Stimulated activated CD8-positive, alpha-beta memory T cell treated with anti-CD3 and anti-CD28 coated beads, Interleukin-12 subunit alpha, Interleukin-12 subunit beta, amount 100 ng/mL, for 1 hour (primary cell): ENCODE measurements at regions not wholly inside any gene's neighbourhood (a gene's known extent, or its start where the extent isn't known, plus 50 kb on each side); places are given as distances from the start of the nearest gene placed in this dataset.

Experiments used
- DNase-seq: peaks from one replicate; pipeline ENCODE4 v3.0.0-alpha.2; 2020; ENCODE audit warnings: low read depth

- no peak for DNase-seq
Observed at GRCh38 chr12:124411953-124412645, 117.2 kb downstream of the RFLNA start.

GRCh38 chr12:124411281-124411878 lies 116.5 kb downstream of the RFLNA start:
- no peak for DNase-seq

- no peak for DNase-seq
Observed at GRCh38 chr12:124410354-124411175, 115.7 kb downstream of the RFLNA start.

GRCh38 chr12:124408822-124409517 lies 114.1 kb downstream of the RFLNA start:
- no peak for DNase-seq

- DNase-seq: no peak
Observed at GRCh38 chr12:124407074-124407473, 112.2 kb downstream of the RFLNA start.

- no peak for DNase-seq
Observed at GRCh38 chr12:124406043-124406442, 111.2 kb downstream of the RFLNA start.

- DNase-seq: no peak
Observed at GRCh38 chr12:124405592-124405991, 110.7 kb downstream of the RFLNA start.

GRCh38 chr12:124405151-124405550 lies 110.3 kb downstream of the RFLNA start:
- no peak for DNase-seq

GRCh38 chr12:124404162-124404784 lies 109.4 kb downstream of the RFLNA start:
- no peak for DNase-seq

- DNase-seq: no peak
Observed at GRCh38 chr12:124403273-124403672, 108.4 kb downstream of the RFLNA start.

GRCh38 chr12:124402248-124403066 lies 107.6 kb downstream of the RFLNA start:
- no peak for DNase-seq

- DNase-seq: no peak
Observed at GRCh38 chr12:124401704-124402221, 106.9 kb downstream of the RFLNA start.

- no peak for DNase-seq
Observed at GRCh38 chr12:124400124-124400523, 105.2 kb downstream of the RFLNA start.

GRCh38 chr12:124399622-124400021 lies 104.7 kb downstream of the RFLNA start:
- no peak for DNase-seq

GRCh38 chr12:124398578-124399227 lies 103.8 kb downstream of the RFLNA start:
- DNase-seq: no peak

GRCh38 chr12:124397807-124398577 lies 103.1 kb downstream of the RFLNA start:
- DNase-seq: no peak

- no peak for DNase-seq
Observed at GRCh38 chr12:124397399-124397679, 102.4 kb downstream of the RFLNA start.

GRCh38 chr12:124396544-124397398 lies 101.9 kb downstream of the RFLNA start:
- DNase-seq: no peak

- DNase-seq: no peak
Observed at GRCh38 chr12:124395986-124396385, 101.1 kb downstream of the RFLNA start.
